Caco-2 (cell line): ENCODE measurements at regions not wholly inside any gene's neighbourhood (a gene's known extent, or its start where the extent isn't known, plus 50 kb on each side); places are given as distances from the start of the nearest gene placed in this dataset.

Source experiments
- BruUV-seq: library from RNA; stranded (reverse); fragments of 400-500 nt; replicated peaks from 2 replicates; lab custom pipeline; 2021; lab: Mats Ljungman, UMichigan
- CTCF ChIA-PET: fragments of 300-600 bp; sonication (Branson Sonifier 250); formaldehyde crosslinking; loops from one replicate; lab custom pipeline; 2022; ENCODE audit warnings: antibody characterized with exemption; lab: Charles Lee
- POLR2A ChIA-PET: fragments of 300-600 bp; sonication (Branson Sonifier 250); formaldehyde crosslinking; loops from one replicate; lab custom pipeline; 2022; ENCODE audit warnings: antibody characterized with exemption; lab: Charles Lee
- DNase-seq, 2 experiments: peaks; one replicate each; pipeline versions ENCODE4 v3.0.0 to v3.0.0-alpha.2; 2020 to 2022
- H3K27me3 ChIP-seq: replicated peaks from 2 replicates; pipeline ENCODE4 v1.6.0; 2011; ENCODE audit warnings: low read length; ENCODE audit not compliant: control insufficient read depth, insufficient read depth
- H3K36me3 ChIP-seq: 2 replicates; pipeline ENCODE4 v1.5.1; 2011; ENCODE audit warnings: low read length; ENCODE audit not compliant: control insufficient read depth, insufficient read depth
- H3K4me1 ChIP-seq: fragments of 250-450 bp; sonication (Bioruptor Pico); 2 replicates; pipeline ENCODE4 v1.5.1; 2020; ENCODE audit warnings: mild to moderate bottlenecking
- H3K4me3 ChIP-seq: 2 replicates; pipeline ENCODE4 v1.5.1; 2011; ENCODE audit warnings: low read depth, mild to moderate bottlenecking, control low read depth, low read length
- H3K9me3 ChIP-seq: fragments of 250-450 bp; sonication (Bioruptor Pico); 2 replicates; pipeline ENCODE4 v1.5.1; 2020; ENCODE audit warnings: mild to moderate bottlenecking, moderate library complexity
- H3K27ac Mint-ChIP-seq: one replicate; pipeline ENCODE4 v1.8.0; 2022; ENCODE audit warnings: mixed read lengths; ENCODE audit not compliant: unreplicated experiment
- H3K27me3 Mint-ChIP-seq: one replicate; pipeline ENCODE4 v1.8.0; 2022; ENCODE audit warnings: mixed read lengths; ENCODE audit not compliant: insufficient read depth, unreplicated experiment
- H3K36me3 Mint-ChIP-seq: one replicate; pipeline ENCODE4 v1.8.0; 2022; ENCODE audit warnings: mild to moderate bottlenecking, mixed read lengths; ENCODE audit not compliant: insufficient read depth, unreplicated experiment
- H3K4me1 Mint-ChIP-seq: one replicate; pipeline ENCODE4 v1.8.0; 2022; ENCODE audit warnings: low read depth, mixed read lengths; ENCODE audit not compliant: unreplicated experiment
- H3K4me3 Mint-ChIP-seq: one replicate; pipeline ENCODE4 v1.8.0; 2022; ENCODE audit warnings: mild to moderate bottlenecking, moderate library complexity, mixed read lengths; ENCODE audit not compliant: unreplicated experiment
- H3K9me3 Mint-ChIP-seq: one replicate; pipeline ENCODE4 v1.8.0; 2022; ENCODE audit warnings: mixed read lengths; ENCODE audit not compliant: unreplicated experiment
- CTCF ChIP-seq, 2 experiments: fragments of 200-600 bp in 1 of 2; IDR thresholded peaks; 1 replicate in 1 of 2; 2 replicates in 1 of 2; pipeline versions ENCODE4 v1.5.1 to v1.8.0; 2011 to 2022; ENCODE audit warnings: antibody characterized with exemption in 1 of 2, control low read depth in 1 of 2, inconsistent platforms in 1 of 2, low read depth in 1 of 2, low read length in 1 of 2, mild to moderate bottlenecking in 1 of 2, moderate library complexity in 1 of 2; ENCODE audit not compliant: insufficient read depth in 1 of 2, severe bottlenecking in 1 of 2, unreplicated experiment in 1 of 2
- intact Hi-C: fragments of 100-400 bp; cut with micrococcal nuclease; formaldehyde crosslinking; loops from one replicate; pipeline ENCODE4 v1.10.0; 2022; ENCODE audit not compliant: unreplicated experiment

- Mint-ChIP-seq H3K9me3 (peaks cover 3% of the 10 kb centered on the region), H3K4me1 (no peaks in the 10 kb centered on the region), H3K27me3 (no peaks in the 10 kb centered on the region), H3K27ac (no peak overlapping the region), H3K36me3 (no peaks in the 10 kb centered on the region), H3K4me3 (no peak overlapping the region)
- no peak overlapping the region for H3K4me3 ChIP-seq
- H3K36me3 ChIP-seq, result no peaks in the 10 kb centered on the region
- ChIA-PET CTCF (no interaction called here), POLR2A (no interaction called here)
- no peak for TF ChIP-seq CTCF (IDR thresholded peaks at IDR 0.05; ENCODE audit: insufficient read depth in 1 of 2, low read depth in 1 of 2, low read length in 1 of 2, severe bottlenecking in 1 of 2, unreplicated experiment in 1 of 2)
- H3K27me3 ChIP-seq, result no peaks in the 10 kb centered on the region
- no peak for DNase-seq
- no peaks in the 10 kb centered on the region for H3K4me1 ChIP-seq
- no TSS peak for BruUV-seq
- H3K9me3 ChIP-seq, result 0 out of 2 replicates have a peak, but pooled peaks cover 3% of the 10 kb centered on the region
- intact Hi-C loops, result no loop called here
These were observed 109.3 kb upstream of the USP9X start for GRCh38 chrX:40975951-40976350.

DNA sequence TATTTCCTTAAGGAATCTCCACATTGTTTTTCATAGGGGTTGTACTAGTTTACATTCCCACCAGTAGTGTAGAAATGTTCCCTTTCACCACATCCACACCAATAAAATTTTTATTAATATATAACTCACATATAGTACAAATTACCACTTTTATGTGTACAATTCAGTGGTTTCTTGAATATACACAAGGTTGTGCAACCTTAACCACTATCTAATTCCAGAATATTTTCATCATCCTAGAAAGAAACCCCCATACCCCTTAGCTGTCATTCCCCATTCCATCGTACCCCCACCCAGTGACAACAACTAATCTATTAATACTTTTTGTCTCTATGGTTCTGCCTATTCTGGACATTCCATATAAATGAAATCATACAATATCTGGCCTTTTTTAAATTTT, 108.3 kb upstream of the USP9X start:
- Histone ChIP-seq H3K9me3 (0 out of 2 replicates have a peak, but pooled peaks cover 3% of the 10 kb centered on the region), H3K4me1 (no peaks in the 10 kb centered on the region), H3K27me3 (no peaks in the 10 kb centered on the region), H3K36me3 (no peaks in the 10 kb centered on the region), H3K4me3 (no peak overlapping the region)
- Mint-ChIP-seq H3K9me3 (no peaks in the 10 kb centered on the region), H3K4me3 (no peak overlapping the region), H3K27me3 (no peaks in the 10 kb centered on the region), H3K27ac (no peak overlapping the region), H3K4me1 (no peaks in the 10 kb centered on the region), H3K36me3 (no peaks in the 10 kb centered on the region)
- intact Hi-C loops, result no loop called here
- ChIA-PET CTCF (no interaction called here), POLR2A (no interaction called here)
- no TSS peak for BruUV-seq
- TF ChIP-seq CTCF (IDR thresholded peaks at IDR 0.05; ENCODE audit: insufficient read depth in 1 of 2, low read depth in 1 of 2, low read length in 1 of 2, severe bottlenecking in 1 of 2, unreplicated experiment in 1 of 2), result no peak
- no peak for DNase-seq

- no peaks in the 10 kb centered on the region for H3K27me3 Mint-ChIP-seq
- no TSS peak for BruUV-seq
- no peaks in the 10 kb centered on the region for H3K27me3 ChIP-seq
- CTCF ChIA-PET, result no interaction called here
- no peaks in the 10 kb centered on the region for H3K36me3 ChIP-seq
- H3K9me3 ChIP-seq, result no peaks in the 10 kb centered on the region
- no peak overlapping the region for H3K4me3 ChIP-seq
- intact Hi-C loops, result no loop called here
- POLR2A ChIA-PET, result no interaction called here
- no peaks in the 10 kb centered on the region for H3K4me1 ChIP-seq
- no peaks in the 10 kb centered on the region for H3K4me1 Mint-ChIP-seq
- H3K36me3 Mint-ChIP-seq, result no peaks in the 10 kb centered on the region
- H3K4me3 Mint-ChIP-seq, result no peak overlapping the region
- TF ChIP-seq CTCF (IDR thresholded peaks at IDR 0.05; ENCODE audit: insufficient read depth in 1 of 2, low read depth in 1 of 2, low read length in 1 of 2, severe bottlenecking in 1 of 2, unreplicated experiment in 1 of 2), result no peak
- DNase-seq, result no peak
- H3K9me3 Mint-ChIP-seq, result peaks cover 8% of the 10 kb centered on the region
- H3K27ac Mint-ChIP-seq, result no peak overlapping the region
These were observed 100.3 kb upstream of the USP9X start for GRCh38 chrX:40984962-40985361.
